AG10803 (cell line): ENCODE measurements at regions not wholly inside any gene's neighbourhood (a gene's known extent, or its start where the extent isn't known, plus 50 kb on each side); places are given as distances from the start of the nearest gene placed in this dataset.

Experiments
- DNase-seq: peaks from one replicate; pipeline ENCODE4 v3.0.0; 2010; ENCODE audit warnings: low read depth
- H3K4me3 ChIP-seq: 2 replicates; pipeline ENCODE4 v1.5.1; 2011; ENCODE audit warnings: mild to moderate bottlenecking, low read length, control low read depth
- CTCF ChIP-seq: conservative IDR thresholded peaks from 2 replicates; pipeline ENCODE4 v1.5.1; 2011; ENCODE audit warnings: mild to moderate bottlenecking, low read length, control low read depth, inconsistent platforms

GRCh38 chr3:112744106-112744505 is 102.6 kb downstream of the CD200R1L start:
- no peak for DNase-seq
- no peak for TF ChIP-seq CTCF

GRCh38 chr3:112742934-112743333 is 102.0 kb upstream of the CCDC80 start:
- H3K4me3 ChIP-seq, result no peak overlapping the region
- DNase-seq, result no peak
- TF ChIP-seq CTCF, result no peak

More at GRCh38 chr3:112744106-112744505, 102.6 kb downstream of the CD200R1L start:
- no peak overlapping the region for H3K4me3 ChIP-seq

GRCh38 chr3:112741983-112742382 is 101.0 kb upstream of the CCDC80 start:
- no peak for DNase-seq
- no peak for TF ChIP-seq CTCF
- no peak overlapping the region for H3K4me3 ChIP-seq

- H3K4me3 ChIP-seq, result no peak overlapping the region
- TF ChIP-seq CTCF, result no peak
- DNase-seq, result no peak
Observed at GRCh38 chr3:112740835-112741234, 99.9 kb upstream of the CCDC80 start.

GRCh38 chr3:112739252-112739965 is 98.5 kb upstream of the CCDC80 start:
- no peak for DNase-seq
- no peak overlapping the region for H3K4me3 ChIP-seq
- TF ChIP-seq CTCF, result no peak

GRCh38 chr3:112738366-112738765 is 97.4 kb upstream of the CCDC80 start:
- H3K4me3 ChIP-seq, result no peak overlapping the region
- TF ChIP-seq CTCF, result no peak
- peak; percentile 42 for DNase-seq

GRCh38 chr3:112736805-112737566 is 96.0 kb upstream of the CCDC80 start:
- no peak overlapping the region for H3K4me3 ChIP-seq
- TF ChIP-seq CTCF, result no peak
- no peak for DNase-seq
